ENCODE measurements at regions not wholly inside any gene's neighbourhood (a gene's known extent, or its start where the extent isn't known, plus 50 kb on each side); places are given as distances from the start of the nearest gene placed in this dataset.

DNA sequence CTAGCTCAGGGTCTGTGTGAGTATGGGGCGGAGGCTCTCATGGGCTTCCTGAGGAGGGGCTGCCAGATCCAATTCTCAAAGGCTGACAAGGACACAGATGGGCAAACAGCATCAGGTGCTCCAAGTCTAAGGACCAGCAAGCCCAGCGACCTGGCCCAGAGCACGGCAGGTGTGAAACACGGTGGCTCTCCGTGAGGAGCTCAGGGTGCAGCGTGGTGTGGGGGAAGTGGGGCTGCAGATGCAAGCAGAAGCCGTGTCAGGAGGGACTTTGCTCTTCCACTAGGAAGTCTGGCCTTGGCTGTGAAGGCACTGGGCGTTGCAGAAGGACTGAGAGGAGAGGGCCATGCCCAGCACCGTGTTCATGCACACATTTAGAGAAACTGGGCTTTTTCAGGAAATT lies 420.0 kb downstream of the GADD45G start:
- TF ChIP-seq TAF1 (IDR thresholded peaks at IDR 0.05; ENCODE audit: low read depth), result no peak
- TF ChIP-seq REST (IDR thresholded peaks at IDR 0.05; ENCODE audit: borderline replicate concordance), result no peak
- no peak for TF ChIP-seq EP300 (conservative IDR thresholded peaks at IDR 0.05; ENCODE audit: poor library complexity, severe bottlenecking)
- TF ChIP-seq RAD21 (conservative IDR thresholded peaks at IDR 0.05), result no peak
- TF ChIP-seq SMC3 (conservative IDR thresholded peaks at IDR 0.05; ENCODE audit: poor library complexity), result no peak
- TF ChIP-seq MXI1 (conservative IDR thresholded peaks at IDR 0.05; ENCODE audit: poor library complexity, severe bottlenecking), result no peak
- no peak for TF ChIP-seq CTCF (IDR thresholded peaks at IDR 0.05; ENCODE audit: poor library complexity, severe bottlenecking)
- no peak for TF ChIP-seq EZH2 (IDR thresholded peaks at IDR 0.05; ENCODE audit: borderline replicate concordance, insufficient read depth, low read length, poor library complexity, severe bottlenecking)
- TF ChIP-seq POLR2AphosphoS5 (IDR thresholded peaks at IDR 0.05), result no peak
- no peaks in the 10 kb centered on the region for H3F3A ChIP-seq (ENCODE audit: insufficient read depth, low read length, poor library complexity, severe bottlenecking)
- H4K20me1 ChIP-seq (ENCODE audit: insufficient read depth), result no peaks in the 10 kb centered on the region
- H3K79me2 ChIP-seq (replicated peaks; ENCODE audit: insufficient read depth, low read length), result no peaks in the 10 kb centered on the region
- no peaks in the 10 kb centered on the region for H3K27me3 ChIP-seq (ENCODE audit: insufficient read depth, low read depth, low read length)
- H3K9me2 ChIP-seq (ENCODE audit: insufficient read depth, low read length), result no peaks in the 10 kb centered on the region
- no peak overlapping the region for H3K4me3 ChIP-seq (ENCODE audit: low read length)
- no peak overlapping the region for H2AFZ ChIP-seq (ENCODE audit: low read depth, low read length)
- no peak overlapping the region for H3K9ac ChIP-seq (ENCODE audit: low read length)
- H3K9me3 ChIP-seq (ENCODE audit: low read length), result no peaks in the 10 kb centered on the region
- H3K36me3 ChIP-seq (ENCODE audit: insufficient read depth, low read length), result no peaks in the 10 kb centered on the region
- H3K27ac ChIP-seq (ENCODE audit: low read length), result no peak overlapping the region
- no peak overlapping the region for H3K4me2 ChIP-seq (ENCODE audit: low read length)

DNA sequence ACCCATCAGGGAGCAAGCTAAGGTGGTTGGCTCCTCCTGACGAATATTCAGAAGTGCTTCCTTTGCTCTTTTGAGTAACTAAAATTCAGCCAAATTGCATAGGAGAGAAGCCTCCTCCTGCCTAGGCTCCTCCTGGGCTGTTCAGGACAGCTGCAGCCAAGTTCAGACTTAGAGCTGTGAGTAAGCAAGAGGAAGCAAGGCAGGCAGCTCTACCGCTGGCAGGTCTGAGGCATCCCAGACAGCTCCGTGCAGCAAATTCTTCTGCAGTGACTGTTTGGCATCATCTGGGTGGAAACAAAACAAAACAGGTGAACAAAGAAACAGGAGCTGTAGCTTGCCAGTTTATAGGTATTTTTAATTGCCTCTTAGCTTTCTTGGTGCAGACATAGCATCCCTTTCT lies 421.0 kb downstream of the GADD45G start:
- Histone ChIP-seq H3K27me3 (ENCODE audit: insufficient read depth, low read depth, low read length) (no peaks in the 10 kb centered on the region), H3K79me2 (replicated peaks; ENCODE audit: insufficient read depth, low read length) (no peaks in the 10 kb centered on the region), H4K20me1 (ENCODE audit: insufficient read depth) (no peaks in the 10 kb centered on the region), H3K9me3 (ENCODE audit: low read length) (no peaks in the 10 kb centered on the region), H3K9me2 (ENCODE audit: insufficient read depth, low read length) (no peaks in the 10 kb centered on the region), H3K4me3 (ENCODE audit: low read length) (no peak overlapping the region), H3K36me3 (ENCODE audit: insufficient read depth, low read length) (no peaks in the 10 kb centered on the region), H3K27ac (ENCODE audit: low read length) (no peak overlapping the region), H3K9ac (ENCODE audit: low read length) (no peak overlapping the region), H2AFZ (ENCODE audit: low read depth, low read length) (no peak overlapping the region), H3F3A (ENCODE audit: insufficient read depth, low read length, poor library complexity, severe bottlenecking) (no peaks in the 10 kb centered on the region), H3K4me2 (ENCODE audit: low read length) (no peak overlapping the region)
- TF ChIP-seq TAF1 (IDR thresholded peaks at IDR 0.05; ENCODE audit: low read depth), result no peak
- TF ChIP-seq REST (IDR thresholded peaks at IDR 0.05; ENCODE audit: borderline replicate concordance), result no peak
- TF ChIP-seq SMC3 (conservative IDR thresholded peaks at IDR 0.05; ENCODE audit: poor library complexity), result no peak
- no peak for TF ChIP-seq RAD21 (conservative IDR thresholded peaks at IDR 0.05)
